ENCODE measurements at regions not wholly inside any gene's neighbourhood (a gene's known extent, or its start where the extent isn't known, plus 50 kb on each side); places are given as distances from the start of the nearest gene placed in this dataset.
A peak's percentile ranks its signal among the peaks of the same experiment; 100 is the strongest.

- DNase-seq (no peak), ATAC-seq (no peak)
- TF ChIP-seq CTCF (IDR thresholded peaks at IDR 0.05), result no peak
- Histone ChIP-seq H3K9me3 (no peaks in the 10 kb centered on the region), H3K4me1 (no peaks in the 10 kb centered on the region), H3K4me3 (no peak overlapping the region), H3K27ac (no peak overlapping the region), H3K27me3 (no peaks in the 10 kb centered on the region), H3K36me3 (no peaks in the 10 kb centered on the region)
- intact Hi-C loops (cut with DNase I), result no loop called here
These were observed 53.6 kb upstream of the DPT start for GRCh38 chr1:168782559-168783116.

- H3K4me1 ChIP-seq, result no peaks in the 10 kb centered on the region
These were observed 54.6 kb upstream of the DPT start for GRCh38 chr1:168783458-168784210.

GRCh38 chr1:168786476-168787330 lies 57.7 kb upstream of the DPT start:
- ATAC-seq (no peak), DNase-seq (no peak)
- H3K4me1 ChIP-seq, result no peaks in the 10 kb centered on the region
- intact Hi-C loops (cut with DNase I), result no loop called here
- TF ChIP-seq CTCF (IDR thresholded peaks at IDR 0.05), result no peak
- H3K4me3 ChIP-seq, result no peak overlapping the region
- H3K9me3 ChIP-seq, result no peaks in the 10 kb centered on the region
- H3K36me3 ChIP-seq, result no peaks in the 10 kb centered on the region
- H3K27ac ChIP-seq, result no peak overlapping the region
- H3K27me3 ChIP-seq, result no peaks in the 10 kb centered on the region

More at GRCh38 chr1:168783458-168784210, 54.6 kb upstream of the DPT start:
- Histone ChIP-seq H3K36me3 (no peaks in the 10 kb centered on the region), H3K4me3 (no peak overlapping the region), H3K27ac (no peak overlapping the region), H3K9me3 (no peaks in the 10 kb centered on the region), H3K27me3 (no peaks in the 10 kb centered on the region)
- intact Hi-C loops (cut with DNase I), result no loop called here
- DNase-seq, result peak in 2 of 4 donors; percentile 62 to 79
- no peak for TF ChIP-seq CTCF (IDR thresholded peaks at IDR 0.05)
- peak; percentile 49 for ATAC-seq

DNA sequence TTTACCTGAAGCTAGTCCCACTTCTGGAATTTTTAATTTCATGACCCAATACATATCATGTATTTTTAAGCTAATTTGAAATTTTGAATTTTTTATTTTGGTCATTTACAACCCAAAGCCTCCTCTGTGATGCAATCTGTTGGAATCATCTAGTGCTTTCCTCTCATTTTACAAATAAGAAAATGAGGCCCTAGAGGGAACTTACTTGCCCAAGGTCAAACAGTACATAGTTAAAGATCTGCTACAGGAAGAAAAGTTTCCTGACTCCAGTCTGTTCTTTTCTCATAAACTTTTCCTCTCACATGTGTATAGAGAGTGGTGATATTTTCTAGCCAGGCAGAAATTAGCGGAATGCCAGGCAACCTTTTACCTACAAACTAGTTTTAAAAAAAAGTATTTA lies 59.3 kb upstream of the DPT start:
- Histone ChIP-seq H3K9me3 (no peaks in the 10 kb centered on the region), H3K36me3 (no peaks in the 10 kb centered on the region), H3K27me3 (no peaks in the 10 kb centered on the region), H3K27ac (no peak overlapping the region), H3K4me1 (no peaks in the 10 kb centered on the region), H3K4me3 (no peak overlapping the region)
- intact Hi-C loops (cut with DNase I), result no loop called here
- ATAC-seq (no peak), DNase-seq (no peak)
- no peak for TF ChIP-seq CTCF (IDR thresholded peaks at IDR 0.05)

DNA sequence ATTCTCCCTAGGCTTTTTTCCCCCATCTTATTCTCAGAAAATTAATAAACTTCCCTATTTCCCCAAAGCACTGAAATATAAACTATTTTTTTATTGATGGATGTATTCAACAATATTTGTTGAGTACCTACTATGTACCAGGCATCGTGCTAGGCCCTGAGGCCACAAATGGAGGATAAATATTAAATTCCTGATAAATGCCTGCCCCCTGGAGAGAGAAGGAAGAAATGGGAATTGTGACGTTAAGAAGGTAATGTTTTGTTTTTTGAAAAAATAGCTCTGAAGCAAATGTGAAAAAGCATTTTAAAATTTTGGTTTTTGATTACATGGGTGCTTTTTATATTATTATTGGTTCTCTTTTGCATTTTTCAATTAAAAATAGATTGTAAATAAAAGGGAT lies 60.5 kb upstream of the DPT start:
- intact Hi-C loops (cut with DNase I), result no loop called here

More for the DNA sequence above, 60.5 kb upstream of the DPT start:
- no peaks in the 10 kb centered on the region for H3K9me3 ChIP-seq
- H3K4me3 ChIP-seq, result no peak overlapping the region
- no peak for TF ChIP-seq CTCF (IDR thresholded peaks at IDR 0.05)
- no peaks in the 10 kb centered on the region for H3K36me3 ChIP-seq
- ATAC-seq, result no peak
- no peaks in the 10 kb centered on the region for H3K4me1 ChIP-seq
- no peak overlapping the region for H3K27ac ChIP-seq
- H3K27me3 ChIP-seq, result no peaks in the 10 kb centered on the region
- no peak for DNase-seq

Data from left lung (tissue), 4 donors.